Adrenal gland (tissue), 9 donors: ENCODE measurements at regions not wholly inside any gene's neighbourhood (a gene's known extent, or its start where the extent isn't known, plus 50 kb on each side); places are given as distances from the start of the nearest gene placed in this dataset.

Experiments
- DNase-seq, 7 donors: peaks; one replicate each; pipeline ENCODE4 v3.0.0-alpha.2; 2019 to 2020
- H3K27ac ChIP-seq, 5 donors: fragments of 200-600 bp; sonication (generic) in 4 of 5; 1 replicate in 3 of 5; 2 replicates in 2 of 5; pipeline versions ENCODE4 v1.5.1 to v1.8.0; 2016 to 2020; ENCODE audit warnings: mild to moderate bottlenecking in 1 of 5
- H3K27me3 ChIP-seq: fragments of 200-600 bp; 2 replicates; pipeline ENCODE4 v1.8.0; 2021
- H3K36me3 ChIP-seq, 2 donors: fragments of 200-600 bp; replicated peaks in 1 of 2; 1 replicate in 1 of 2; 2 replicates in 1 of 2; pipeline versions ENCODE4 v1.5.1 to v1.8.0; 2018 to 2022
- H3K4me1 ChIP-seq, 2 donors: fragments of 200-600 bp; replicated peaks in 1 of 2; 1 replicate in 1 of 2; 2 replicates in 1 of 2; pipeline versions ENCODE4 v1.5.1 to v1.8.0; 2018 to 2021
- H3K4me3 ChIP-seq, 4 donors: fragments of 200-600 bp; sonication (generic) in 3 of 4; one replicate each; pipeline ENCODE4 v1.5.1; 2016 to 2018
- H3K9me3 ChIP-seq, 3 donors: fragments of 200-600 bp; sonication (generic) in 1 of 3; replicated peaks in 1 of 3; 1 replicate in 2 of 3; 2 replicates in 1 of 3; pipeline versions ENCODE4 v1.5.1 to v1.8.0; 2016 to 2021
- CTCF ChIP-seq, 6 experiments: fragments of 450-650 bp in 4 of 6; fragments of 200-600 bp in 2 of 6; sonication (generic) in 1 of 6; IDR thresholded peaks; 1 replicate in 5 of 6; 2 replicates in 1 of 6; pipeline versions ENCODE4 v1.5.1 to v1.8.0; 2016 to 2021; ENCODE audit warnings: antibody characterized with exemption in 6 of 6, mild to moderate bottlenecking in 2 of 6, moderate library complexity in 1 of 6
- POLR2A ChIP-seq, 2 donors: fragments of 450-650 bp; IDR thresholded peaks; one replicate each; pipeline ENCODE4 v1.6.1; 2017; ENCODE audit warnings: antibody characterized with exemption in 2 of 2, mild to moderate bottlenecking in 2 of 2, moderate library complexity in 1 of 2
- WGBS, 4 donors: extraction: QIAGEN DNeasy Blood & Tissue Kit in 2 of 4; methylation state at CpG; one replicate each; pipeline versions ENCODE4 v1.1.5 to v1.1.7; 2013 to 2017; 5-methylcytosine and 5-hydroxymethylcytosine counted together
- intact Hi-C, 2 donors: fragments of 100-400 bp; cut with DNase I; formaldehyde crosslinking; loops; one replicate each; pipeline versions ENCODE4 v1.14.1 to v1.15.0; 2022 to 2023
- donor health status: healthy with polysubstance abuse.
- donor health status: Bipolar disorder and iron deficiency.
- donor health status: DM: yes; HTN: yes; CAD: no.
- donor health status: DM: no; HTN: no; CAD: no.
- donor health status: DM: no; HTN: no; CAD: no.

DNA sequence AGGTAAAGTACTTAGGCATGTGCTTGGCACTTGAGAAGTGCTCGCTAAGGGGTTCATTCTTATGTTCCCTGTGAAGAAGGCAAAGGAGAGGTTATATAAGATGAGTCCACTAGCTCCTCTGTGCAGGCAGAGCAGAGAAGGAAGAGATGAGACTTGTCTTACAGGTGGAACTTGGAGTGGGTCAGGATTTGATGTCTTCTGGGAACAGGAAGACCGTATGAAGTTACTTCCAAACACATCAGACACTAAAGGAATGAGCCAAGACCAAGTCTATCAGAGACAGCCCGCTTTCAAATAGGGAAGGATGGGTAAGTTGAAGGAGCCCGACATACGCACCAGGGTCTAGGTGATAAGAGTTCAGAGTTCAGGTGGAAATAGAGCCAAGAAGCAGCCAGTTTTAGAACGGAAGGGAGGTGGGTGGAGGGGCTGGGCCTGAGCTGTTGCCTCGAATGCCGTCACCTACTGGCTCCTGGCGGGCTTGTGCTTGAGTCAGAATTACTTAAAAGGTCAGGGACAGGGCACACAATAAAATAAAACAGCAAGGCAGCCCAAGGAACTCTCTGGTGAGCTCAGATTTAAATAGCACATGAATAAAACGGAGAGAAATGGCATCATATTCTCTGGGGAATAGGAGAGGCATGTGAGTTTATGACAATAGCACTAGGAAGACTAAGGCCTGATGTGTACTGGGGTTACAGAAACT is 56.1 kb upstream of the GRB10 start:
- H3K27ac ChIP-seq = peak overlapping the region in 2 of 5 donors; percentile 15 to 61
- DNase-seq = peak; percentile 52 to 81 (median 72)
- no peaks in the 10 kb centered on the region for H3K36me3 ChIP-seq
- no peak overlapping the region for H3K4me3 ChIP-seq
- TF ChIP-seq CTCF (IDR thresholded peaks at IDR 0.05) (no peak), POLR2A (IDR thresholded peaks at IDR 0.05) (no peak)
- H3K27me3 ChIP-seq = no peaks in the 10 kb centered on the region
- 35 to 51% (median 46%) methylated on average over 10 of the region's 10 CpGs for WGBS, 4 donors
- H3K4me1 ChIP-seq = peaks cover 0 to 9% of the 10 kb centered on the region in 2 donors
- intact Hi-C loops = no loop called here
- no peaks in the 10 kb centered on the region for H3K9me3 ChIP-seq

GRCh38 chr7:50837965-50838364 is 55.3 kb upstream of the GRB10 start:
- Histone ChIP-seq H3K4me3 (no peak overlapping the region), H3K4me1 (peaks cover 0 to 9% of the 10 kb centered on the region in 2 donors), H3K9me3 (no peaks in the 10 kb centered on the region), H3K27ac (no peak overlapping the region), H3K36me3 (no peaks in the 10 kb centered on the region), H3K27me3 (no peaks in the 10 kb centered on the region)
- no peak for DNase-seq
- TF ChIP-seq POLR2A (IDR thresholded peaks at IDR 0.05) (no peak), CTCF (IDR thresholded peaks at IDR 0.05) (no peak)
- 91 to 96% (median 94%) methylated on average over 10 to 11 of the region's 11 CpGs for WGBS, 4 donors
- intact Hi-C loops = no loop called here

DNA sequence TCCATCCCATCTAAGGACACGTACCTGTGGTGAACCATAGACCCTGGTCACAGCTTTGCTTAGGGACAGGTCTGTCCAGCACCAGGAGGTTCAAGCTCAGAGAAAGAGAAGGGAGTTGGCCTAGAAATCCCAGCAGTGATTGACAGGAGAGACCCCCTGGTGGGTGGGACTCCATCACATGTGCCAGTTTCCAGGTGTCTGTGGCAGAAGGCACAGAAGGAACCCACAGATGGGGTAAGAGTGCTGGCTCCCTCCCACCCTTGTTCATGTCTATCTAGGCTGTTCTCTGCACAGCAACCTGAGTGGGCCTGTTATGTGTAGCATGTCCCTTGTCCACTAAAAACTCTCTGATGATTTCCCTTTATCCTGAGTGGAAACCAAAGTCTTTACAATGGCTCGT is 54.0 kb upstream of the GRB10 start:
- H3K27me3 ChIP-seq = no peaks in the 10 kb centered on the region
- H3K36me3 ChIP-seq = no peaks in the 10 kb centered on the region
- WGBS, 4 donors = 86 to 100% (median 91%) methylated on average over 2 of the region's 2 CpGs
- no peak for DNase-seq
- TF ChIP-seq POLR2A (IDR thresholded peaks at IDR 0.05) (no peak), CTCF (IDR thresholded peaks at IDR 0.05) (no peak)
- intact Hi-C loops = no loop called here
- H3K27ac ChIP-seq = no peak overlapping the region
- no peaks in the 10 kb centered on the region for H3K9me3 ChIP-seq
- H3K4me1 ChIP-seq = peaks cover 0 to 9% of the 10 kb centered on the region in 2 donors
- H3K4me3 ChIP-seq = no peak overlapping the region

GRCh38 chr7:50835156-50835555 is 52.5 kb upstream of the GRB10 start:
- 72 to 100% (median 87%) methylated on average over 1 to 2 of the region's 2 CpGs for WGBS, 4 donors
- no peak for DNase-seq
- intact Hi-C loops = no loop called here
- H3K36me3 ChIP-seq = no peaks in the 10 kb centered on the region
- peaks cover 0 to 9% of the 10 kb centered on the region in 2 donors for H3K4me1 ChIP-seq
- TF ChIP-seq CTCF (IDR thresholded peaks at IDR 0.05) = no peak
- no peak for TF ChIP-seq POLR2A (IDR thresholded peaks at IDR 0.05)
- H3K27ac ChIP-seq = no peak overlapping the region
- no peaks in the 10 kb centered on the region for H3K27me3 ChIP-seq
- no peak overlapping the region for H3K4me3 ChIP-seq
- no peaks in the 10 kb centered on the region for H3K9me3 ChIP-seq
